H7 (cell line): ENCODE measurements at regions not wholly inside any gene's neighbourhood (a gene's known extent, or its start where the extent isn't known, plus 50 kb on each side); places are given as distances from the start of the nearest gene placed in this dataset.

Experiments
- DNase-seq: peaks from one replicate; pipeline ENCODE4 v3.0.0; 2012
- H3K27me3 ChIP-seq: 2 replicates; pipeline ENCODE4 v1.6.0; 2011; ENCODE audit warnings: mild to moderate bottlenecking, low read length; ENCODE audit not compliant: control insufficient read depth, insufficient read depth
- H3K36me3 ChIP-seq: replicated peaks from 2 replicates; pipeline ENCODE4 v1.5.1; 2011; ENCODE audit warnings: low read length; ENCODE audit not compliant: control insufficient read depth, insufficient read depth
- H3K4me3 ChIP-seq: 2 replicates; pipeline ENCODE4 v1.5.1; 2011; ENCODE audit warnings: low read depth, mild to moderate bottlenecking, control low read depth, low read length, moderate library complexity; ENCODE audit not compliant: insufficient read depth

DNA sequence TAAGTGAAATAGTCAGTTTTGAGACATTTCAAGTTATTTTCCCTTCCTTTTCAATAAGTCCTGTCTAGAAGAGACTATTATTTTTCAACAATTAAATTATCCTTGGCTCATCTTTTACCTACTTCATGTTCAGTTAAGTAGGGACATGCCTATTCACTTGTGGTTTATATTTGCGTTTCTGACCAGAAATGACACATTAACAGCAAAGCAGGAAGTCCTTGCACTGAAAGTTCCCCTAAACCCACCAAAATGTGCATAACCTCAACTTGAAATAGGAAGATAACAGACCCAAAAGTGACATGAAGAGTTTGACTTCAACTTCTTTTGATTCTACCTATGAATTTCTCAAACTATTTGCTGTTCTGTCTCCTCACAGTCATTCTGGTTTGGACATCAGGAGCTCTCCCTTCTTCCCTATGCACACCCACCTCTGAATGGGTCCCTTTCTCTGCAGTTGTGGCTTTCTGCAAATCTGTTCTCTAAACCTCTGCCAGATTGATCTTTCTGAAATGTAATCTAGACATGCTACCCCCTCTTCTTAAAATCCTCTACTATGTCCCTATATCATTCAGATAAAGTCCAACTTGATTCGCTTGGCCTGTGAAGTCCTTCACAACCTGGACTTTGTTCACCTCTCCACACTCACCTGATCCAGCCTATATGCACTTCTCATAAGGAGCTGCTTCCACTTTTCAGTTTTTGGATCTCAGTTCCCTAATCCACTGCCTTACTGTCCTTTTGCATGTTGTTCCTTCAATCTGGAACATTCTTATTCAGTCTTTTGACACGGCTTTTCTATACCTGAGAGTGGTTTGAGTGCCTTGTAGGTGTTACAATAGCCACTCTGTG is 661.5 kb upstream of the ADGRL4 start:
- Histone ChIP-seq H3K36me3 (no peaks in the 10 kb centered on the region), H3K27me3 (no peaks in the 10 kb centered on the region), H3K4me3 (no peak overlapping the region)
- no peak for DNase-seq

DNA sequence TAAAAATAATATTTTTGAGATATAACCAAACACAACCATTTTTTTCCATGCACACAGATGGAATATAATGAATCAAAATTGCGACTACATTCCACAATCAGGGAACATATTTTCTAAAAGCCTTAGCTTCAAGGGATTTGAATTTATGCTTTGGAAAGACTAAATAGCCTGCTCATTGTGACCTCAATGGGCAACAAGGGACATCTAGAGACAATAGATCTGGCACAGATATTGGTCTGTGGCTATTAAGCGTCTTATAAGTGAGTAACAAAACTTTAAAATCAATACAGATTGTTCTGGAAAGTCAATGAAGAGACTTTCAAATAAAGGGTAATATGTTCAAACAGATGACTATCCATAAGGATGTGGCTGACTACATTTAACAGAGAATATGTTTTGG is 660.6 kb upstream of the ADGRL4 start:
- Histone ChIP-seq H3K27me3 (no peaks in the 10 kb centered on the region), H3K36me3 (no peaks in the 10 kb centered on the region), H3K4me3 (no peak overlapping the region)
- DNase-seq: no peak

DNA sequence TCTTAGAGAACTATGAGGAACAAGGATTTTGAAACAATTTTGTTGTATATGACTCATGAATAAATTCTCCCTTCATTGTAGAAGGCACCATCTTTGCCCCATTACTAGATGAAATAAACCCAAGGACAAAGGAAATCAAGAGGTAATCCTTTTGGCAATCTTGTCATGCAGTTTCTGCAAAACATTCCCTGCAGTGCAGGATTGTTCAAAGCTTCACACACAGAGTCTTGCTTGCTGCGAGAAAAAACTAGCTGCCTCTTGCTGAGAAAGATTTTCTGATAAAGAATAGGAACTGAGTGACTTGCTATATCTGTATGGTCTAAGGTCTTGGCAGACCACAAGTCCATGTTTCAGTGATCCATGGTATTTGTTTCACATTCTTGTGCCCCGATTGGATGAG is 657.4 kb upstream of the ADGRL4 start:
- Histone ChIP-seq H3K36me3 (no peaks in the 10 kb centered on the region), H3K4me3 (no peak overlapping the region), H3K27me3 (no peaks in the 10 kb centered on the region)
- peak; percentile 4 for DNase-seq

DNA sequence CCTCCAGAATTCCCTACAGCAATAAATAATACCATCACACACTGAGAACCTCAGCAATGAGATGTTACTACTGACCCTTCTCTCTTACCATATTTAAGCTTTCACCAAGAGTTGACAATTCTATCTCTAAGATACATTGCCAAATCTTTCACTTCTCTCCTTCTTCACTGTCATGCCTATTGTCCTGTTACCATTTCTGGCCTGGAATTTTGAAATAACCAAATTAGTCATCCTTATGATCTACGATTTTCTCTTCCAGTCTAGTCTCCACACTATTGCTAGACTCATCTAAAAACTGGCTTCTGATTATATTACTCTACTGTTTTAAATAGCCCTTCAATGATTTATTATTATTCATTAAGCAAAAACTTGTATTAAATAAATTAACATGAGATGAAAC is 656.1 kb upstream of the ADGRL4 start:
- DNase-seq: no peak
- H3K36me3 ChIP-seq: no peaks in the 10 kb centered on the region

DNA sequence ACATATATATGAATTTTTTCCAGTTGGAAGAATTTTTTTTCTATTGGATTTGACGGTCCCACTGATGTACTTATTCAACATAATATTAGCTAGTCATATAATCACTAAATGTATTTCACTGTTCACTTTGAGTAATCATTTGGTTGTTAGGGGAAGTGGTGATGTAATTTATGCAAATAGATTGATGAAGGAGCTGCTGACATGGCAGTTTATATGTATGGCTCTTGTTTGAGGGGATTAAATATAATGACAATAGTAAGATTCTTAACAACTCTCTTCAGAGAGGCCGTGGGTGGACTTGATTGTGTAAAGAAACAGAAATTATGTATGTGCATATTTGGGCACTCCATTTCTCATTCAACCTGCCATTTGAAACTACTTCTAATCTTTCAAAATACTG is 653.6 kb upstream of the ADGRL4 start:
- Histone ChIP-seq H3K4me3 (no peak overlapping the region), H3K27me3 (no peaks in the 10 kb centered on the region), H3K36me3 (no peaks in the 10 kb centered on the region)
- DNase-seq: no peak

More for the DNA sequence above, 656.1 kb upstream of the ADGRL4 start:
- Histone ChIP-seq H3K4me3 (no peak overlapping the region), H3K27me3 (no peaks in the 10 kb centered on the region)

DNA sequence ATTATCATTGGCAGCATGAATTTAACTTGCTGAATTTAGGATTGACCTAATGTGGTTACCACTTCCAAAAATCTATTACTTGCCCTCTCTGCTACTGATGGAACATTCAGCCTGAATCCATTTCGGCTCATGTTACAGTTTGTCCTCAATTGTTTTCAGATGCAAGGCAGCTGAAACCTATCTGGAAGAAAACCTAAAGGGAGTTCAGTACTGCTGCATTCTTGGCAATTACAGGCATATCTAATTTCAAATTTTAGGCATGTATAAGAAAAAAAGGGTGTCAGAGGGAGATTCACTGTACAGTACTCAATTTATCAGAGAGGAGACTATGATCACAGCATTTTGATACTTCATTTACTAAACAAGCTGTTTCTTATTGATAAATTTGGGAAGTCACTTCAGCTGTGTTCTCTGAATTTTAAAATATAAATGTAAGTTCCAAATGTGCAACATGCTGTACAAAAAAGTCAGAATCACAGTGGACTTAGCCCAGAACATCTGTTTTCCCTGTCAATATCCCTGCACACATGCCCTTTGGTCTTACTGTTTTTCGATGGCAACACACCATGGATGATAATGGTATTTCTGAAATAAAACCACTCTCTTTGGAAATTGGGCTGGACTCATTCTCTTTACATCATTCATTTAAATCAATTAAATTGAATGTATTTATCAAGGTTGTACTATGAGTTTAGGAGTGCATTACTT is 651.6 kb upstream of the ADGRL4 start:
- Histone ChIP-seq H3K4me3 (no peak overlapping the region), H3K27me3 (no peaks in the 10 kb centered on the region), H3K36me3 (no peaks in the 10 kb centered on the region)
- DNase-seq: no peak

DNA sequence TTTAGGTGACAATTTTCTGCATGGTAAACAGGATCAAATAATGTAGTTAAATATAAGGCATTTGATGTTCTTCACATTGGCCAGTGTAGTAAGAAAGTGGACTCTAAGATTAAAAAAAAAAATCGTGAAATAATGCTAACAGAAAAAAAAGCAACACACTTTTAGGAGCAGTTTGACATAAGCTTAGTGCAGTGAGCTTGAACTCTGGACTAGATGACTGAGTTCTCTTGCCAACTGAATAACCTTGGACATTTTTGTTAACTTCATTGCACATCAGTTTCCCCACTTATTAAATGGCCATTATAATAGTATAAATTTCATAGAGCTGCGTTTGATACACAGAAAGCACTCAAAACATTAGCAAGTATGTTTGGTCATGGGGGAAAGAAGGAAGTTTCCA is 649.3 kb upstream of the ADGRL4 start:
- no peak overlapping the region for H3K4me3 ChIP-seq
- H3K36me3 ChIP-seq: no peaks in the 10 kb centered on the region
- no peaks in the 10 kb centered on the region for H3K27me3 ChIP-seq
- DNase-seq: no peak

DNA sequence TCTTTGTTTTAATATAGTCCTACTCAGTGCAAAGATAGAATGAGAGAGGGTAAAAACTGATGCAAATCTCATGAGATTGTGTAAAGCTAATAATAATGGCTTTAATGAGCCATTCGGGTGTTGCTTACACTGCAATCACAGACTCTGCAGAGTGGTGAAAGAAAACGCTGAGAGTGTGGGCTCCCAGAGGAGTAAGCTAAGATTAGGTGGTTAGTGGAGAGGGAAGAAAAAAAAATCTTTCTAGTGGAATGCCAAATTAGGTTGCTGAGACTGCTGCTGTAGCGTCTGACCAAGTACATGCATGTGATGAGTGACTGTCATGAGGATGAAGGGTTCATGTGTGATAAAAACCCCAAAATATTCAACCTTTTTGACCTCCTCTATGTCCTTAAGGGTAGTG is 645.9 kb upstream of the ADGRL4 start:
- H3K27me3 ChIP-seq: no peaks in the 10 kb centered on the region
- DNase-seq: no peak
- H3K4me3 ChIP-seq: no peak overlapping the region
- no peaks in the 10 kb centered on the region for H3K36me3 ChIP-seq

DNA sequence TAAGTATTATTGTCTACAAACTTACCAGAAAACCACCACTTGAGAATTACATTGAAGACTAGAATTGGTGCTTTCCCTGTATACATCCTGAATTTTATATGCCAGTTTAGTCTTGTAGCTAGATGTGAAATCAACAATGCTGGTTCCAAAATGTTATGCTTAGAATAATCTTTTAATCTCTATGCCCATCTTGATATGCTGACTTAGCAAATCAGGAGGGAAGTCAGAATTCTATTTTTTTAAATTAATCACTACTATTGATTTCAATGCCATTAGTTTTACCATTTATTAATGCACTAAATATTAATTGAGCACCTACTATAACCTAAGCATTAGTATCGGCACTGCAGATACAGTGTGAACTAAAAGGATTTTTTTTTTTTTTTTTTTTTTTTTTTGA is 641.6 kb upstream of the ADGRL4 start:
- no peak overlapping the region for H3K4me3 ChIP-seq
- no peaks in the 10 kb centered on the region for H3K27me3 ChIP-seq
- no peaks in the 10 kb centered on the region for H3K36me3 ChIP-seq
- no peak for DNase-seq

DNA sequence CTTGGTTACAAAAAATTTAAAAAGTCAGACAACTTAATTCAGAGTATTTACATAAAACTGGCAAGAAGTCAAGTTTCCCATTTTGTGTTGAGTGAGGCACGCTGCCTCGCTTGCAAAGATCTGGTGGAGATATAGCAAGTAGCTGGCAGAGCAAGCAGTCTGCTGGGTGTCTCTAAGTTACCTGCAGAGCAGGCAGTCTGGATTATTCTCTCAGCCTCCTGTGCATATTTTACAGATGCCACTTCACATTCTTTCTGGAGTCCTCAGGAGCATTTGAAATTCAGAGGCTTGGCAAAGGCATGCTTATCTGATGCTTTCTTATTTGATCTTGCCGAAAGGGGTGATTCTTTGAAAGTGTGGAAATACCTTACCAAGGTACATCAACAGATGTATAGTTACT is 640.4 kb upstream of the ADGRL4 start:
- Histone ChIP-seq H3K27me3 (no peaks in the 10 kb centered on the region), H3K4me3 (no peak overlapping the region), H3K36me3 (no peaks in the 10 kb centered on the region)
- DNase-seq: peak; percentile 6

DNA sequence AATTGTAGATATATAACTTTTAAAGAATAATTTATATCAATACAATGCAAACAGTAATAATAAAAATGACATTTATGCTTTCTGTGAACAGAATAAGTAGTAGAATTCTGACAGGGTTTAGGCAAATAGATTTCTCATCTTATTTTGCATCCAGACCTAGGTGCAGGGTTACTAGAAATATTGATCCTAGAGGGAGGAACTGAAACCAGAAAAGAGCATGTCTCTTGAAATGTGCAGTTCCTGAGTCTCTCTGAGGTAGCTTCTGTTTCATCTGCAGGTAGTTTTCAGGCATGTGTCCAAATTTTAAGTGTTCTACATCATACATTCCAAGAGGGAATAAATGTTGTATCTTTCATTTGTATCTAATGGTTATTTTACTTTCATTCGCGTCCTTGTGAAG is 631.9 kb upstream of the ADGRL4 start:
- no peak overlapping the region for H3K4me3 ChIP-seq
- no peak for DNase-seq
- H3K27me3 ChIP-seq: no peaks in the 10 kb centered on the region
- no peaks in the 10 kb centered on the region for H3K36me3 ChIP-seq

DNA sequence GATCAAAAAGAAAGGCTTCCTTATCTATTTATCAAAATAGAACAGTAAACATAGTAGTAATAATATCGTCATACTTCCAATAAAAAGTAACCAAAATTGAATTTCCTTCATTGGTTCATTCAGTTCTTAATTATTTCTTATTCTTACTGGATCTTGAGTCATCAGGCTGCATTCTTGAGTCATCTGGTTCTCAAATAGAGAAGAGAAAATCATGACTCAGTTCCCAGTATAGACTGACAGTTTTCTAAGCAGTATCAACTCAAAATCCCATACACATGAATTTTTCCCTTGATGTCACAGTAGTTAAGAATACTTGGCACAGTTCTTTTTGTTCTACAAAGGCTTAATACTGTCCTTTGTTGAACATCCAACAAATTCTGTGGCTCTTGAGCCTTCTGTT is 626.9 kb upstream of the ADGRL4 start:
- DNase-seq: no peak
- Histone ChIP-seq H3K4me3 (no peak overlapping the region), H3K27me3 (no peaks in the 10 kb centered on the region), H3K36me3 (no peaks in the 10 kb centered on the region)

DNA sequence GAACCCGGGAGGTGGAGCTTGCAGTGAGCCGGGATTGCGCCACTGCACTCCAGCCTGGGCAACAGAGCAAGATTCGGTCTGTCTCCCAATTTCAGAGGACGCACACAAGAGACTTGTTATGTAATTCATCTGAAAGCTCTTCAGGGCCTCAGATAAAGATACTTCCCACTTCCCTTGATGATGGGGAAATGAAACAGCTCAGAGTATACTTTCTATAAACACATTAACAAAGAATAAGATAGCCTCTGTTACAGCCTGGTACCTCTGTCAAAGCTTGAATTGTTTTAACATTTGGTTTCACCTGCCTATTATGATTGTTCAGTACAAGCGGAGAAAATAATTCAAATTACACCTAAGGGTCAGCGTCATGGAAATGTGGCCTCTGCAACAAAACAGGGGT is 622.9 kb upstream of the ADGRL4 start:
- Histone ChIP-seq H3K27me3 (no peaks in the 10 kb centered on the region), H3K4me3 (no peak overlapping the region), H3K36me3 (no peaks in the 10 kb centered on the region)
- no peak for DNase-seq

DNA sequence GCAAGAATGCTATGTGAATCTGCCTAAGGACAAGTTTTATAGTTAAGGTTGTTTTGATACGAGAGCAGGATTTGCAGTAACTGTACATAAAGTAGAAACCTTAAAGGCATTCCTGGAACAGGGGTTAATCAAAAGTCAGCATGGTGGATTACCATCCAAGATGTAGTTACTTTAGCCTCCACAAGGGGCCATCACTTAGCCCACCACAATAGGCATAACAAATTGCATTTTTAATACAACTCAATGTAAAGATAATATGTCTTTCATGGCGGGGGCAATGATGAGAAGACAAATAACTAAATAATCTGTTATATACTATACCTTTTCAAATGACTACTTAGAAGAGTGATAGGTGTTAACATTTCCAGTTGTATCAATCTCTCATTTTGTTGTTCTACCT is 611.2 kb upstream of the ADGRL4 start:
- H3K27me3 ChIP-seq: no peaks in the 10 kb centered on the region
- no peak for DNase-seq

DNA sequence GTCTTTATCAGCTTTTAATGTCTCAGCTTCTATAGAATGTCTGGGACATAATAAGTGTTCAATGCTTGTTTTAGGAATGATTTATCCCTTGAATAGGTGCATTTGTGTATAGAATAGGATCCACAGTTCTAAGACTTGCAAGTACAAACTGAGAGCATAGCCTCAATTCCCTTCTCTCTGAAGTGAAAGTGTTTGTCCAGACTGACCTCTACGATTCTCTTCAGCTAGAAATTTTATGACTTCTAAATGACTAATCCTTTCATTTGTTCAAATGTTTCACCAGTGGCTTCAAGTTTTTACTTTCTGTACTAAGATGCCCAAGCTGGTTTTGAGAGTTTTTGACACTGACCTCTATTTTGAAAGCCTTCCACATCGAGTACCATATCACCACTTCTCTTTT is 608.2 kb upstream of the ADGRL4 start:
- no peaks in the 10 kb centered on the region for H3K27me3 ChIP-seq
- H3K36me3 ChIP-seq: no peaks in the 10 kb centered on the region
- no peak overlapping the region for H3K4me3 ChIP-seq
- no peak for DNase-seq

More for the DNA sequence above, 611.2 kb upstream of the ADGRL4 start:
- H3K36me3 ChIP-seq: no peaks in the 10 kb centered on the region
- no peak overlapping the region for H3K4me3 ChIP-seq
